Activated T-cell treated with anti-CD3 and anti-CD28 coated beads, Interleukin-2, amount 50 U/mL, for 72 hours (primary cell): ENCODE measurements at regions not wholly inside any gene's neighbourhood (a gene's known extent, or its start where the extent isn't known, plus 50 kb on each side); places are given as distances from the start of the nearest gene placed in this dataset.

ENCODE experiments used
- ATAC-seq, 2 donors: fragments of 150-1000 bp; cut with Tn5 transposase; replicated peaks in 1 of 2; 2 replicates each; pipeline ENCODE4 v1.10.0; 2021; ENCODE audit warnings: moderate library complexity in 2 of 2, mild to moderate bottlenecking in 1 of 2
- DNase-seq, 2 donors: peaks; one replicate each; pipeline ENCODE4 v3.0.0; 2021 to 2022; ENCODE audit warnings: mixed read lengths in 1 of 2
- H3K27ac Mint-ChIP-seq: one replicate; pipeline ENCODE4 v1.8.0; 2022; ENCODE audit warnings: mild to moderate bottlenecking, moderate library complexity, mixed read lengths
- H3K27me3 Mint-ChIP-seq: one replicate; pipeline ENCODE4 v1.8.0; 2022; ENCODE audit warnings: low read depth, mixed read lengths
- H3K36me3 Mint-ChIP-seq, 2 donors: one replicate each; pipeline ENCODE4 v1.8.0; 2022; ENCODE audit warnings: mixed read lengths in 2 of 2, mild to moderate bottlenecking in 1 of 2; ENCODE audit not compliant: insufficient read depth in 2 of 2
- H3K4me1 Mint-ChIP-seq: one replicate; pipeline ENCODE4 v1.8.0; 2022; ENCODE audit warnings: low read depth, mixed read lengths
- H3K4me3 Mint-ChIP-seq, 2 donors: one replicate each; pipeline ENCODE4 v1.8.0; 2022; ENCODE audit warnings: mild to moderate bottlenecking in 2 of 2, mixed read lengths in 2 of 2, moderate library complexity in 2 of 2
- H3K9me3 Mint-ChIP-seq, 2 donors: one replicate each; pipeline ENCODE4 v1.8.0; 2022; ENCODE audit warnings: mixed read lengths in 2 of 2

GRCh38 chr13:22700246-22700887 is 480.4 kb upstream of the SGCG start:
- ATAC-seq, result no peak
- Mint-ChIP-seq H3K36me3 (peaks cover 0 to 2% of the 10 kb centered on the region in 2 donors), H3K9me3 (peaks cover 2 to 3% of the 10 kb centered on the region in 2 donors), H3K27ac (no peak overlapping the region), H3K4me3 (no peak overlapping the region), H3K4me1 (no peaks in the 10 kb centered on the region), H3K27me3 (no peaks in the 10 kb centered on the region)
- no peak for DNase-seq

GRCh38 chr13:22703601-22704209 is 477.1 kb upstream of the SGCG start:
- Mint-ChIP-seq H3K27ac (no peak overlapping the region), H3K36me3 (no peaks in the 10 kb centered on the region), H3K4me1 (no peaks in the 10 kb centered on the region), H3K9me3 (peaks cover 0 to 2% of the 10 kb centered on the region in 2 donors), H3K27me3 (no peaks in the 10 kb centered on the region), H3K4me3 (no peak overlapping the region)
- ATAC-seq (no peak), DNase-seq (no peak)

GRCh38 chr13:22707946-22708345 is 472.8 kb upstream of the SGCG start:
- no peak for DNase-seq
- no peak overlapping the region for H3K27ac Mint-ChIP-seq
- H3K4me1 Mint-ChIP-seq, result no peaks in the 10 kb centered on the region
- H3K36me3 Mint-ChIP-seq, result no peaks in the 10 kb centered on the region
- no peak for ATAC-seq
- no peaks in the 10 kb centered on the region for H3K27me3 Mint-ChIP-seq
- H3K4me3 Mint-ChIP-seq, result no peak overlapping the region
- H3K9me3 Mint-ChIP-seq, result no peaks in the 10 kb centered on the region

- ATAC-seq (no peak), DNase-seq (no peak)
- Mint-ChIP-seq H3K27ac (no peak overlapping the region), H3K9me3 (peaks cover 0 to 1% of the 10 kb centered on the region in 2 donors), H3K36me3 (no peaks in the 10 kb centered on the region), H3K27me3 (no peaks in the 10 kb centered on the region), H3K4me1 (no peaks in the 10 kb centered on the region), H3K4me3 (no peak overlapping the region)
Observed at GRCh38 chr13:22717036-22717435, 463.7 kb upstream of the SGCG start.

- no peak overlapping the region for H3K27ac Mint-ChIP-seq
- no peak overlapping the region for H3K4me3 Mint-ChIP-seq
- no peaks in the 10 kb centered on the region for H3K36me3 Mint-ChIP-seq
- H3K27me3 Mint-ChIP-seq, result no peaks in the 10 kb centered on the region
- ATAC-seq (no peak), DNase-seq (no peak)
- no peaks in the 10 kb centered on the region for H3K4me1 Mint-ChIP-seq
- H3K9me3 Mint-ChIP-seq, result no peaks in the 10 kb centered on the region
Observed at GRCh38 chr13:22726726-22727125, 454.1 kb upstream of the SGCG start.

- H3K4me1 Mint-ChIP-seq, result no peaks in the 10 kb centered on the region
- no peaks in the 10 kb centered on the region for H3K9me3 Mint-ChIP-seq
- H3K36me3 Mint-ChIP-seq, result no peaks in the 10 kb centered on the region
- no peak overlapping the region for H3K4me3 Mint-ChIP-seq
- no peak for ATAC-seq
- H3K27ac Mint-ChIP-seq, result no peak overlapping the region
- H3K27me3 Mint-ChIP-seq, result peaks cover 9% of the 10 kb centered on the region
- DNase-seq, result no peak
Observed at GRCh38 chr13:22735011-22735995, 445.5 kb upstream of the SGCG start.

- Mint-ChIP-seq H3K9me3 (no peaks in the 10 kb centered on the region), H3K27ac (no peak overlapping the region), H3K4me3 (no peak overlapping the region), H3K27me3 (peaks cover 9% of the 10 kb centered on the region), H3K36me3 (no peaks in the 10 kb centered on the region), H3K4me1 (no peaks in the 10 kb centered on the region)
- no peak for ATAC-seq
- DNase-seq, result no peak
Observed at GRCh38 chr13:22736084-22736767, 444.6 kb upstream of the SGCG start.

GRCh38 chr13:22736768-22737092 is 444.0 kb upstream of the SGCG start:
- peaks cover 9% of the 10 kb centered on the region for H3K27me3 Mint-ChIP-seq
- ATAC-seq, result no peak
- H3K4me1 Mint-ChIP-seq, result no peaks in the 10 kb centered on the region
- H3K27ac Mint-ChIP-seq, result no peak overlapping the region
- H3K4me3 Mint-ChIP-seq, result no peak overlapping the region
- H3K9me3 Mint-ChIP-seq, result no peaks in the 10 kb centered on the region
- no peaks in the 10 kb centered on the region for H3K36me3 Mint-ChIP-seq
- DNase-seq, result no peak

- Mint-ChIP-seq H3K4me1 (no peaks in the 10 kb centered on the region), H3K9me3 (no peaks in the 10 kb centered on the region), H3K27me3 (peaks cover 9% of the 10 kb centered on the region), H3K27ac (no peak overlapping the region), H3K4me3 (no peak overlapping the region), H3K36me3 (no peaks in the 10 kb centered on the region)
- ATAC-seq (no peak), DNase-seq (no peak)
Observed at GRCh38 chr13:22738357-22738756, 442.4 kb upstream of the SGCG start.

GRCh38 chr13:22740264-22740663 is 440.5 kb upstream of the SGCG start:
- ATAC-seq (no peak), DNase-seq (peak in 1 of 2 donors; percentile 2)
- Mint-ChIP-seq H3K4me1 (no peaks in the 10 kb centered on the region), H3K36me3 (no peaks in the 10 kb centered on the region), H3K4me3 (no peak overlapping the region), H3K27me3 (peaks cover 2% of the 10 kb centered on the region), H3K27ac (no peak overlapping the region), H3K9me3 (no peaks in the 10 kb centered on the region)

GRCh38 chr13:22744688-22745452 is 435.9 kb upstream of the SGCG start:
- Mint-ChIP-seq H3K36me3 (no peaks in the 10 kb centered on the region), H3K27ac (no peak overlapping the region), H3K4me3 (no peak overlapping the region), H3K27me3 (no peaks in the 10 kb centered on the region), H3K9me3 (no peaks in the 10 kb centered on the region), H3K4me1 (no peaks in the 10 kb centered on the region)
- no peak for ATAC-seq
- no peak for DNase-seq

- ATAC-seq (no peak), DNase-seq (no peak)
- Mint-ChIP-seq H3K27ac (no peak overlapping the region), H3K4me1 (no peaks in the 10 kb centered on the region), H3K9me3 (peaks cover 0 to 5% of the 10 kb centered on the region in 2 donors), H3K4me3 (no peak overlapping the region), H3K36me3 (no peaks in the 10 kb centered on the region), H3K27me3 (no peaks in the 10 kb centered on the region)
Observed at GRCh38 chr13:22748866-22749577, 431.8 kb upstream of the SGCG start.
